ENCODE measurements at regions not wholly inside any gene's neighbourhood (a gene's known extent, or its start where the extent isn't known, plus 50 kb on each side); places are given as distances from the start of the nearest gene placed in this dataset.

DNA sequence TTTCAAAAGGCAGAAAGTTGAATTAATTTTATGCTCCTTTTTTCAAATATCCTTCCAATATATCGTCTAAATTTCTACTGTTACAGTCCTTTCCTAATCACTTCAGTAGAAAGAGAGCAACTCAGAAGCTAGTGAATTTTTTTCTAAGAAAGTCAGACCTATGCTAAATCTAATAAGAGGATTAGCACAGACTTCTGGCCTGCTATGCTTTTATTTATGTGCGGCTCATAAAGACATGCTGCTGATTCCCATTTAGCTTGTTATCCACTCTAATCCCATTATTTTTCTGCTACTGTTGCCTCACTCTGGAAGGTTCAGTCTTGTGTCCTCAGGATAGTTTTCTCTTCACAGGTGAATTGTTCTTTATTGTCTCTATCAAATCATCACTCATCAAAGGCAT is 473.5 kb upstream of the FAM241A start:
- CTCF ChIA-PET: no interaction called here
- no peaks in the 10 kb centered on the region for H3K27me3 ChIP-seq (ENCODE audit: control insufficient read depth, insufficient read depth, low read length)
- H2BK20ac ChIP-seq (ENCODE audit: low read depth, low read length): no peak overlapping the region
- no peak overlapping the region for H3K4me2 ChIP-seq (ENCODE audit: low read depth, low read length)
- no peaks in the 10 kb centered on the region for H3K36me3 ChIP-seq (ENCODE audit: control insufficient read depth, insufficient read depth, low read length)
- H3K4ac ChIP-seq (ENCODE audit: low read depth, low read length): no peak overlapping the region
- H2AFZ ChIP-seq (replicated peaks; ENCODE audit: low read length, poor library complexity): no peak overlapping the region
- H3K56ac ChIP-seq (ENCODE audit: extremely low read depth, insufficient read depth, low read length): no peak overlapping the region
- in situ Hi-C loops (cut with MboI; ENCODE audit: low sequenced_read_pairs): no loop called here
- TF ChIP-seq RFX5 (IDR thresholded peaks at IDR 0.05; ENCODE audit: low read depth, low read length) (no peak), NFE2L2 (IDR thresholded peaks at IDR 0.05; ENCODE audit: low read depth, low read length) (no peak), RCOR1 (IDR thresholded peaks at IDR 0.05; ENCODE audit: insufficient replicate concordance, low read length) (no peak), MXI1 (IDR thresholded peaks at IDR 0.05; ENCODE audit: borderline replicate concordance, low read depth, low read length) (no peak), SMC3 (IDR thresholded peaks at IDR 0.05; ENCODE audit: low read depth, low read length) (no peak), CEBPB (IDR thresholded peaks at IDR 0.05; ENCODE audit: low read depth, low read length) (no peak), BHLHE40 (IDR thresholded peaks at IDR 0.05; ENCODE audit: low read depth, low read length) (no peak), CHD1 (IDR thresholded peaks at IDR 0.05; ENCODE audit: low read depth, low read length) (no peak), MAZ (IDR thresholded peaks at IDR 0.05; ENCODE audit: borderline replicate concordance, low read depth, low read length) (no peak), MAFK (IDR thresholded peaks at IDR 0.05; ENCODE audit: low read depth, low read length) (no peak), RAD21 (IDR thresholded peaks at IDR 0.05; ENCODE audit: low read length) (no peak), FOS (IDR thresholded peaks at IDR 0.05; ENCODE audit: low read depth, low read length) (no peak), POLR2A (IDR thresholded peaks at IDR 0.05; ENCODE audit: low read depth, low read length) (no peak)
- TF ChIP-seq, protein P1, sequence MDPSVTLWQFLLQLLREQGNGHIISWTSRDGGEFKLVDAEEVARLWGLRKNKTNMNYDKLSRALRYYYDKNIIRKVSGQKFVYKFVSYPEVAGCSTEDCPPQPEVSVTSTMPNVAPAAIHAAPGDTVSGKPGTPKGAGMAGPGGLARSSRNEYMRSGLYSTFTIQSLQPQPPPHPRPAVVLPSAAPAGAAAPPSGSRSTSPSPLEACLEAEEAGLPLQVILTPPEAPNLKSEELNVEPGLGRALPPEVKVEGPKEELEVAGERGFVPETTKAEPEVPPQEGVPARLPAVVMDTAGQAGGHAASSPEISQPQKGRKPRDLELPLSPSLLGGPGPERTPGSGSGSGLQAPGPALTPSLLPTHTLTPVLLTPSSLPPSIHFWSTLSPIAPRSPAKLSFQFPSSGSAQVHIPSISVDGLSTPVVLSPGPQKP (IDR thresholded peaks at IDR 0.05; ENCODE audit: borderline replicate concordance, low read depth, low read length): no peak
- TF ChIP-seq, protein P2, sequence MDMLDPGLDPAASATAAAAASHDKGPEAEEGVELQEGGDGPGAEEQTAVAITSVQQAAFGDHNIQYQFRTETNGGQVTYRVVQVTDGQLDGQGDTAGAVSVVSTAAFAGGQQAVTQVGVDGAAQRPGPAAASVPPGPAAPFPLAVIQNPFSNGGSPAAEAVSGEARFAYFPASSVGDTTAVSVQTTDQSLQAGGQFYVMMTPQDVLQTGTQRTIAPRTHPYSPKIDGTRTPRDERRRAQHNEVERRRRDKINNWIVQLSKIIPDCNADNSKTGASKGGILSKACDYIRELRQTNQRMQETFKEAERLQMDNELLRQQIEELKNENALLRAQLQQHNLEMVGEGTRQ (IDR thresholded peaks at IDR 0.05; ENCODE audit: low read depth, low read length): no peak
- TF ChIP-seq, protein P3, sequence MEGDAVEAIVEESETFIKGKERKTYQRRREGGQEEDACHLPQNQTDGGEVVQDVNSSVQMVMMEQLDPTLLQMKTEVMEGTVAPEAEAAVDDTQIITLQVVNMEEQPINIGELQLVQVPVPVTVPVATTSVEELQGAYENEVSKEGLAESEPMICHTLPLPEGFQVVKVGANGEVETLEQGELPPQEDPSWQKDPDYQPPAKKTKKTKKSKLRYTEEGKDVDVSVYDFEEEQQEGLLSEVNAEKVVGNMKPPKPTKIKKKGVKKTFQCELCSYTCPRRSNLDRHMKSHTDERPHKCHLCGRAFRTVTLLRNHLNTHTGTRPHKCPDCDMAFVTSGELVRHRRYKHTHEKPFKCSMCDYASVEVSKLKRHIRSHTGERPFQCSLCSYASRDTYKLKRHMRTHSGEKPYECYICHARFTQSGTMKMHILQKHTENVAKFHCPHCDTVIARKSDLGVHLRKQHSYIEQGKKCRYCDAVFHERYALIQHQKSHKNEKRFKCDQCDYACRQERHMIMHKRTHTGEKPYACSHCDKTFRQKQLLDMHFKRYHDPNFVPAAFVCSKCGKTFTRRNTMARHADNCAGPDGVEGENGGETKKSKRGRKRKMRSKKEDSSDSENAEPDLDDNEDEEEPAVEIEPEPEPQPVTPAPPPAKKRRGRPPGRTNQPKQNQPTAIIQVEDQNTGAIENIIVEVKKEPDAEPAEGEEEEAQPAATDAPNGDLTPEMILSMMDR (conservative IDR thresholded peaks at IDR 0.05; ENCODE audit: low read depth, low read length): no peak
- no peak overlapping the region for H3K23ac ChIP-seq (ENCODE audit: low read depth, low read length)
- H3K9me3 ChIP-seq (ENCODE audit: control insufficient read depth, insufficient read depth, low read length): no peaks in the 10 kb centered on the region
- intact Hi-C loops (cut with micrococcal nuclease): no loop called here
- no peaks in the 10 kb centered on the region for H3K79me1 ChIP-seq (ENCODE audit: low read depth in 1 of 2, low read length in 2 of 2)
- H3K4me1 ChIP-seq (ENCODE audit: control insufficient read depth, insufficient read depth, low read length): no peaks in the 10 kb centered on the region
- H3K9me1 ChIP-seq (ENCODE audit: insufficient read depth, low read length): no peaks in the 10 kb centered on the region
- H2AK5ac ChIP-seq (ENCODE audit: low read depth, low read length): no peak overlapping the region
- no peak overlapping the region for H2BK15ac ChIP-seq (ENCODE audit: low read depth, low read length)
- BruUV-seq (replicated peaks): no TSS peak
- no peak overlapping the region for H2BK120ac ChIP-seq (ENCODE audit: low read depth, low read length)
- no peak overlapping the region for H2BK5ac ChIP-seq (ENCODE audit: low read depth, low read length, poor library complexity, severe bottlenecking)
- H3K9ac ChIP-seq (ENCODE audit: low read depth, low read length): no peak overlapping the region
- H4K20me1 ChIP-seq (ENCODE audit: insufficient read depth, low read length): no peaks in the 10 kb centered on the region
- no peak overlapping the region for H3K4me3 ChIP-seq (ENCODE audit: insufficient read depth, low read depth, low read length)
- dilution Hi-C loops (cut with HindIII; ENCODE audit: low sequenced_read_pairs, unreplicated experiment): no loop called here
- H4K91ac ChIP-seq (ENCODE audit: insufficient read depth, low read depth, low read length): no peak overlapping the region
- no peak overlapping the region for H4K5ac ChIP-seq (ENCODE audit: low read depth, low read length)
- no CpG with 5 or more reads among the region's 2 CpGs for WGBS, 2 experiments (ENCODE audit: extremely low coverage in 2 of 2, insufficient read length in 1 of 2)
- no peak for ATAC-seq (ENCODE audit: low read depth)
- H4K8ac ChIP-seq (ENCODE audit: low read depth in 2 of 2, low read length in 2 of 2): no peak overlapping the region
- H3K14ac ChIP-seq (replicated peaks; ENCODE audit: low read depth, low read length): no peak overlapping the region
- H3K18ac ChIP-seq (ENCODE audit: low read depth, low read length): no peak overlapping the region
- H2AK9ac ChIP-seq (replicated peaks; ENCODE audit: low read depth, low read length, poor library complexity): no peak overlapping the region
- H3K27ac ChIP-seq (ENCODE audit: insufficient read depth, low read length): no peak overlapping the region
- POLR2A ChIA-PET (ENCODE audit: unreplicated experiment): no interaction called here
- DNase-seq: no peak

Data from IMR-90 (cell line).